ENCODE measurements at regions not wholly inside any gene's neighbourhood (a gene's known extent, or its start where the extent isn't known, plus 50 kb on each side); places are given as distances from the start of the nearest gene placed in this dataset.
"Not testable (repeated sequence)": the region's sequence is repeated elsewhere in the genome, so short reads cannot be mapped to it uniquely, and the experiment has no call there.

DNA sequence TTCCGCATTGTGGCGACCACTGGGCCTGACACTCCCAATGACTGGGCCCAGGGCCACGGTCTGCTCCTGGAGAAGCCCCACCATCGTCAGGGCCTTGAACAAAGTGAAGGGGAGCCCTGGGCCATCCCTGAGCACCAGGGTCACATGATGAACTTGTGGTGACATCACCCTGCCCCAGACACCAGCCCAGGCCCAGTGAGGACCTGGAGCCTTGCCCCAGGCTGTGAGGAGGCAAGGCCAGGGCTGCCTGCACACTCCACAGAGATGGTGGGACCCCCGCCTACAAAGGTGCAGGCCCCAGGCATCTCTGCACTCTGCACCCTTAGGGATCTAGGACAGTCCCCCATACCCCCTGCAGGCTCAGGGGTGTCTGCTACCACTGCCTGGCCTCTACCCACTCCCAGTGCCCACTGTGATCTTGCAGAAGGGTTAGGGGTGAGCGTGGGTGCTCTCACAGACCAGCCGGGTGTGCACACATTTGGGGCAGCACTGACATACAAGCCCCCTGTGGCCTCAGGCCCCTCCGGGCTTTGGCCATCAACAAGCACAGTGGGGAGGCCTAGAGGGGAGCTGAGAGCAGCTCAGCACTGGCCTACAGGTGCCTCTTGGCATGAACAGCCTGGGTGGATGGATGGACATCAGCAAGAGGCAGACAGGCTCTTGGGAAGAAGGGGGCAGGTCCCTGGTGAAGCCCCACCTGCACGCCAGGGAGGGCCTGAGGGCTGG lies 624.0 kb upstream of the LRRTM4 start:
- no peak overlapping the region for H3K27ac Mint-ChIP-seq (ENCODE audit: unreplicated experiment)
- no peaks in the 10 kb centered on the region for H3K36me3 Mint-ChIP-seq (ENCODE audit: low read depth, unreplicated experiment)
- no peaks in the 10 kb centered on the region for H3K9me3 Mint-ChIP-seq (ENCODE audit: unreplicated experiment)
- TF ChIP-seq, protein P1, sequence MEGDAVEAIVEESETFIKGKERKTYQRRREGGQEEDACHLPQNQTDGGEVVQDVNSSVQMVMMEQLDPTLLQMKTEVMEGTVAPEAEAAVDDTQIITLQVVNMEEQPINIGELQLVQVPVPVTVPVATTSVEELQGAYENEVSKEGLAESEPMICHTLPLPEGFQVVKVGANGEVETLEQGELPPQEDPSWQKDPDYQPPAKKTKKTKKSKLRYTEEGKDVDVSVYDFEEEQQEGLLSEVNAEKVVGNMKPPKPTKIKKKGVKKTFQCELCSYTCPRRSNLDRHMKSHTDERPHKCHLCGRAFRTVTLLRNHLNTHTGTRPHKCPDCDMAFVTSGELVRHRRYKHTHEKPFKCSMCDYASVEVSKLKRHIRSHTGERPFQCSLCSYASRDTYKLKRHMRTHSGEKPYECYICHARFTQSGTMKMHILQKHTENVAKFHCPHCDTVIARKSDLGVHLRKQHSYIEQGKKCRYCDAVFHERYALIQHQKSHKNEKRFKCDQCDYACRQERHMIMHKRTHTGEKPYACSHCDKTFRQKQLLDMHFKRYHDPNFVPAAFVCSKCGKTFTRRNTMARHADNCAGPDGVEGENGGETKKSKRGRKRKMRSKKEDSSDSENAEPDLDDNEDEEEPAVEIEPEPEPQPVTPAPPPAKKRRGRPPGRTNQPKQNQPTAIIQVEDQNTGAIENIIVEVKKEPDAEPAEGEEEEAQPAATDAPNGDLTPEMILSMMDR (IDR thresholded peaks at IDR 0.05; ENCODE audit: unreplicated experiment), result no peak
- H3K4me1 Mint-ChIP-seq (ENCODE audit: unreplicated experiment), result no peaks in the 10 kb centered on the region
- no peaks in the 10 kb centered on the region for H3K27me3 Mint-ChIP-seq (ENCODE audit: unreplicated experiment)
- DNase-seq (ENCODE audit: low spot score), result no peak
- no peak overlapping the region for H3K4me3 Mint-ChIP-seq (ENCODE audit: unreplicated experiment)

DNA sequence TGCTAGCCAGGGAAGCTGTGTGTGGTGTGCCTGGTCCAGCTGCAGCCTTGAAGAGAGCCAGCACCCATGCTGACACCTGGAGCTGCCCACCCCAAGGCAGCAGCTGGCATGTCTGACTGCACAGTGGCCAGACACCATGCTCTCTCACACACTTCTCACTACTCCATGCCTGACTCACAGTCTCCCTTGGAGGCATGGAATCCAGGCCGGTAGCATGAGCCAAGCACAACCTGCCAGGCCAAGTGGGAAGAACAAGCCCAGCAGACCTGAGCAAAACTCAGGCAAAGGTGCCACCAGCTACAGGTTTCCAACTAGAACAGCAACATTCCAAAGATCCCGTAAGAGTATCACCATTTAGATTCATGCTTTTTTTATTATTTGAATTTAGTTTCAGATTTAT lies 625.3 kb upstream of the LRRTM4 start:
- H3K36me3 Mint-ChIP-seq (ENCODE audit: low read depth, unreplicated experiment), result no peaks in the 10 kb centered on the region
- no peak overlapping the region for H3K4me3 Mint-ChIP-seq (ENCODE audit: unreplicated experiment)
- H3K9me3 Mint-ChIP-seq (ENCODE audit: unreplicated experiment), result no peaks in the 10 kb centered on the region
- TF ChIP-seq, protein P1 (IDR thresholded peaks at IDR 0.05; ENCODE audit: unreplicated experiment), result no peak
- H3K27me3 Mint-ChIP-seq (ENCODE audit: unreplicated experiment), result no peaks in the 10 kb centered on the region
- no peaks in the 10 kb centered on the region for H3K4me1 Mint-ChIP-seq (ENCODE audit: unreplicated experiment)
- no peak for DNase-seq (ENCODE audit: low spot score)
- H3K27ac Mint-ChIP-seq (ENCODE audit: unreplicated experiment), result no peak overlapping the region

DNA sequence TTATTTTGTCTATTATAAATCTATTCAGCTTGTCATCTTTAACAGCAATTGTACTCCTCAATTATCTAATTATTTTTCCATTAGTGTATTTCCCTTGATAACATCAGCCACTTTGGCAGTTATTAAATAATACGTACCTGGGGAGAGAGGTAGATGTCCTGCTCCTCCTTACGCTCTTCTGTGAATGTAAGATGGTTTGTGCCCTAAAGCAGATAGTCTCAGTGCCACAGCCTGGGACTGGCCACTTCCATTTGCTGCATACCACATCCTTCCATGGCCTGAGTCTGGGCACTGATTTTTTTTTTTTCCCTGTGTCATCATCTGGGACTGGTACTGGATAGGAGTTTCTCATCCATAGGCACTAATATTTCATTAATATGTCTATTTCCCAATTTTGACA lies 632.4 kb upstream of the LRRTM4 start:
- no peaks in the 10 kb centered on the region for H3K4me1 Mint-ChIP-seq (ENCODE audit: unreplicated experiment)
- H3K36me3 Mint-ChIP-seq (ENCODE audit: low read depth, unreplicated experiment), result no peaks in the 10 kb centered on the region
- H3K27me3 Mint-ChIP-seq (ENCODE audit: unreplicated experiment), result no peaks in the 10 kb centered on the region
- H3K27ac Mint-ChIP-seq (ENCODE audit: unreplicated experiment), result no peak overlapping the region
- no peak overlapping the region for H3K4me3 Mint-ChIP-seq (ENCODE audit: unreplicated experiment)
- no peaks in the 10 kb centered on the region for H3K9me3 Mint-ChIP-seq (ENCODE audit: unreplicated experiment)
- TF ChIP-seq, protein P1 (IDR thresholded peaks at IDR 0.05; ENCODE audit: unreplicated experiment), result no peak
- no peak for DNase-seq (ENCODE audit: low spot score)

DNA sequence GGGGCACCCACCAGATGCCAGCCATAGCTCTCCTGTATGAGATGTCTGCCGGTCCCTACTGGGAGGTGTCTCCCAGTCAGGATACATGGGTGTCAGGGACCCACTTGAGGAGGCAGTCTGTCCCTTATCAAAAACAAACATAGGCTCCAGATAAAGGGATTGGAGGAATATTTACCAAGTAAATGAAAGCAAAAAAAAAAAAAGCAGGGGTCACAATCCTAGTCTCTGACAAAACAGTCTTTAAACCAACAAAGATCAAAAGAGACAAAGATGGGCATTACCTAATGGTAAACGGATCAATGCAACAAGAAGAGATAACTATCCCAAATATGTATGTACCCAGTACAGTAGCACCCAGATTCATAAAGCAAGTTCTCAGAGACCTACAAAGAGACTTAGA lies 640.0 kb upstream of the LRRTM4 start:
- TF ChIP-seq, protein P1 (IDR thresholded peaks at IDR 0.05; ENCODE audit: unreplicated experiment), result no peak
- no peak overlapping the region for H3K4me3 Mint-ChIP-seq (ENCODE audit: unreplicated experiment)

DNA sequence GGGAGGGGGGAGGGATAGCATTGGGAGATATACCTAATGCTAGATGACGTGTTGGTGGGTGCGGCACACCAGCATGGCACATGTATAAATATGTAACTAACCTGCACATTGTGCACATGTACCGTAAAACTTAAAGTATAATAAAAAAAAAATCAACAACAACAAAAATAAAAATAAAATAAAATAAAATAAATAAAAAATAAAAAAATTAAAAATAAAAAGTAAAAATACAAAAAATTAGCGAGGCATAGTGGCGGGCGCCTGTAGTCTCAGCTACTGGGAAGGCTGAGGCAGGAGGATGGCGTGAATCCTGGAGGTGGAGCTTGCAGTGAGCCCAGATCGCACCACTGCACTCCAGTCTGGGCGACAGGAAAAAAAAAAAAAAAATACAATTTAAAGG lies 650.0 kb upstream of the LRRTM4 start:
- not testable (repeated sequence) for H3K4me3 Mint-ChIP-seq (ENCODE audit: unreplicated experiment); H3K27ac Mint-ChIP-seq (ENCODE audit: unreplicated experiment); H3K4me1 Mint-ChIP-seq (ENCODE audit: unreplicated experiment); DNase-seq (ENCODE audit: low spot score); H3K9me3 Mint-ChIP-seq (ENCODE audit: unreplicated experiment); H3K27me3 Mint-ChIP-seq (ENCODE audit: unreplicated experiment); H3K36me3 Mint-ChIP-seq (ENCODE audit: low read depth, unreplicated experiment)

More for the DNA sequence above, 640.0 kb upstream of the LRRTM4 start:
- DNase-seq (ENCODE audit: low spot score), result no peak
- Mint-ChIP-seq H3K36me3 (ENCODE audit: low read depth, unreplicated experiment) (no peaks in the 10 kb centered on the region), H3K27me3 (ENCODE audit: unreplicated experiment) (no peaks in the 10 kb centered on the region), H3K27ac (ENCODE audit: unreplicated experiment) (no peak overlapping the region), H3K4me1 (ENCODE audit: unreplicated experiment) (no peaks in the 10 kb centered on the region), H3K9me3 (ENCODE audit: unreplicated experiment) (no peaks in the 10 kb centered on the region)

Measured in endothelial cell (in vitro differentiated cells).